GM03348 (cell line): ENCODE measurements at regions not wholly inside any gene's neighbourhood (a gene's known extent, or its start where the extent isn't known, plus 50 kb on each side); places are given as distances from the start of the nearest gene placed in this dataset.
A peak's percentile ranks its signal among the peaks of the same experiment; 100 is the strongest.
"Not testable (repeated sequence)": the region's sequence is repeated elsewhere in the genome, so short reads cannot be mapped to it uniquely, and the experiment has no call there.

Experiments
- DNase-seq: peaks from one replicate; pipeline ENCODE4 v3.0.0; 2012; ENCODE audit warnings: low spot score

DNA sequence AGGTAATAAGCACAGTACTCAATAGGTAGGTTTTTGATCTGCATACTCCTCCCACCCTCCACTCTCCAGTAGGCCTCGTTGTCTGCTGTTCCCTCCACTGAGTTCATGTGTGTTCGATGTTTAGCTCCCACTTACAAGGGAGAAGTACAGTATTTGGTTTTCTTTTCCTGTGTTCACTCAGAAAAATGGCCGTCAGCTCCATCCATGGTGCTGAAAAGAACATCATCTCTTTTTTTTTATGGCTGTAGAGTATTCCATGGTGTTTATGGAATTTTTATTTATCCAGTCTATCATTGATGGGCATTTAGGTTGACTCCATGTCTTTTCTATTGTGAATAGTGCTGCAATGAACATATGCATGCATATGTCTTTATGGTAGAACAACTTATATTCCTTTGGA, 849.7 kb upstream of the NRXN1 start:
- DNase-seq, result no peak

- DNase-seq, result no peak
Observed at GRCh38 chr2:51880153-51880552, 848.2 kb upstream of the NRXN1 start.

DNA sequence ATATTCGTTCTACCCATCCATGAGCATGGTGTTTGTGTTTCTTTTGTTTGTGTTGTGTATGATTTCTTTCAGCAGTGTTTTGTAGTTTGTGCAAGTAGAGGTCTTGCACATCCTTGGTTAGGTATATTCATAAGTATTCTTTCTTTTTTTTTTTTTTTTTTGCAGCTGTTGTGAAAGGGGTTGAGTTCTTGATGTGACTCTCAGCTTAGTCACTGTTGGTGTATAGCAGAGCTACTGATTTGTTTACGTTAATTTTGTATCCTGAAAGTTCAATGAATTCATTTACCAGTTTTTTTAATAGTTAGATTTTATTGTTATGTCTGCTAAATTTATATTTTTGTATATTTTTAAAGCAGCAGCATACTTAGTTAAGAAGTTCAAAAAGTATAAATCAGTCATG, 834.4 kb upstream of the NRXN1 start:
- DNase-seq, result no peak

DNA sequence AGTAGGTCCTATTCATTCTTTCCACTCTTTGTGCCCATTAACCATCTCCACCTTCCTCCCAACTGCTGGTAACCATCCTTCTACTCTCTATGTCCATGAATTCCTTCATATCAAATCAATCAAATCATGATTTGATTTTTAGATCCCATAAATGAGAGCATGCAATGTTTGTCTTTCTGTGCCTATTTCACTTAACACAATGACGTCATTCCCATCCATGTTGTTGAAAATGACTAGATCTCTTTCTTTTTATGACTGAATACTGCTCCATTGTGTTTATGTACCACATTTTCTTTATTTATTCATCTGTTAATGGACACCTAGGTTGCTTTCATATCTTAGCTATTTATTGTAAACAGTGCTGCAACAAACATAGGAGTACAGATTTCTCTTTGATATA, 827.3 kb upstream of the NRXN1 start:
- no peak for DNase-seq

- DNase-seq, result no peak
Observed at GRCh38 chr2:51855683-51856082, 823.8 kb upstream of the NRXN1 start.

DNA sequence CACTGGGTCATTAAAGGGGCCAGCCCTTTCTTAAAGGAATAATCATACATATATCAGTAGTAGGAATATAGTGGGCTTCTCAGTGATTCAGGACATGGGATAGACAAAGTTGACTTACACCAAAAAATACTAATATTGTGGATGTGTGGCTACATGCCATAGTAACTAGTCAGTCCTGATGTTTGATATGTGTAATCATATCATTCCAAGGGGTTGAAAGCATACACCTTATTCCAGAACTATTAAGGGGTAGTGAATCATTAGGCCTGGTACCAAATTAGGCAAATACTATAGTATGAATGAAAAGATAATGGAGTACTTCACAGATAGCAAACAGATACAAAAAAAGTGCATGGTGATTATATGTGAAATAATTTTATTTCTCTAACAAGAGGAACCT, 814.9 kb upstream of the NRXN1 start:
- no peak for DNase-seq

GRCh38 chr2:51846018-51846417, 814.1 kb upstream of the NRXN1 start:
- no peak for DNase-seq

GRCh38 chr2:51844596-51844995, 812.7 kb upstream of the NRXN1 start:
- DNase-seq, result no peak

DNA sequence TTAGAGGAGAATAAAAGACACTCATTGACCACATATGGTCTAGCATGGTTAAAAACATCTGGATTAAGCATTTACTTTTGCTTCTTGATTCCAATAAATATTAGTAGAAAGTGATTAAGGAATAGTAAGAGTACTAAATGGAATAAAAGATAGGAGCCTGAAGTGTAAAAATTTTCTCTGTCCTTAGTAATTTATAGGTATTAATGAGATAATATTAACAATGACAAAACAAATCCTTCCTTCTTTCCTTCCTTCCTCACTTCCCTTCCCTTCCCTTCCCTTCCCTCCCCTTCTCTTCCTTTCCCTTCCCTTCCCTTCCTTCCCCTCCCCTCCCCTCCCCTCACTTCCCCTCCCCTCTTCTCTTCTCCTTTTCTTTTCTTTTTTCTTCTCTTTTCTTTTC, 797.5 kb upstream of the NRXN1 start:
- DNase-seq, result no peak

- DNase-seq, result no peak
Observed at GRCh38 chr2:51825823-51826222, 793.9 kb upstream of the NRXN1 start.

DNA sequence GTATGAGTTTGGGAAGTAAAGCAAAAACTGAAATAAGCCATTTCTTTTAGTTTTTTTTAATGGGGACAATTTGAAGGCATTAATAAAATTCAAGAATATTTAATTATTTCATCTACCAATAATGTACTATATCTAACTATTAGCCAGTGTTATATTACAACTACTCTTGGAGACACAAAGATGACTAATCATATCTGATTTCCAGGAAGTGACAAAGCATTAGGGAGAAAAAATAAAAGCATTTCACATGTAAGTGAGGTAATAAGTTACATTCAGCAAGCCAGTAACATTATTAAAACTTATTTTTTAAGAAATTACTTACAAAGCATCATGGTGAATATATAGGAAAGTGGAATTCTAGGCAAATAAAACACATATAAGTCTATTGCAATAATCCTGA, 781.3 kb upstream of the NRXN1 start:
- peak; percentile 26 for DNase-seq

DNA sequence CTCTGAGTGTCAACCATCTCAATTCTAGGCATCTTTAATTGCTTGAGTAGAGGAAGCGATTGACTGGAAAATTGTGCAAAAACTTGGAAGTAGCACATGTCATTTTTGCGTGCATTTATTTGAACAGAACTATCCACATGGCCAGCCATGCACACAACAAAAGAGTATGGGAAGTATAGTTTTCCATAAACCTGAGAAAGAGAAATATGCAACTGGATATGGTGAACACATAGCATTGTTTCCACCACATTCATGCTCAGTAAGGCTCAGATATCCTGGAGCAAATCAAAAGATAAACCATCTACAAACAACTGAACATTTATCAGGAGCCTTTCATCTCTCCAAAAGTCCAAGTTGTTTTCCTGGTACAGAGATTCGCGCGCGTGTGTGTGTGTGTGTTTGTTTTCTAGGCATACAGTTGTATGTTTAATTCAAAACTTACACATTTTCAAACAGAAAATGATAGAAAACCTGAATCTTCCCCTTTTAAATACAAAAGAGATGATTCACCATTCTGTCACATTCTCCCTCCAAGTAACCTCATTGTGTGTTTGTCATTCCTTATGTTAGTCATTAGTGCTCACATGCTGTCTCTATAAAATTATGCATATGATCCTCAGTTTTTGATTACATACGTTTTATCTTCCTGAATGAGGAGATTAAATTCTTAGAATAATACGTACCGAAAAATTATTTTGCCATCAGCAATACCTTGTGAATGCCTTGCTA, 780.4 kb upstream of the NRXN1 start:
- peak; percentile 31 for DNase-seq

GRCh38 chr2:51810197-51810596, 778.3 kb upstream of the NRXN1 start:
- DNase-seq, result no peak

GRCh38 chr2:51807229-51807628, 775.3 kb upstream of the NRXN1 start:
- no peak for DNase-seq

DNA sequence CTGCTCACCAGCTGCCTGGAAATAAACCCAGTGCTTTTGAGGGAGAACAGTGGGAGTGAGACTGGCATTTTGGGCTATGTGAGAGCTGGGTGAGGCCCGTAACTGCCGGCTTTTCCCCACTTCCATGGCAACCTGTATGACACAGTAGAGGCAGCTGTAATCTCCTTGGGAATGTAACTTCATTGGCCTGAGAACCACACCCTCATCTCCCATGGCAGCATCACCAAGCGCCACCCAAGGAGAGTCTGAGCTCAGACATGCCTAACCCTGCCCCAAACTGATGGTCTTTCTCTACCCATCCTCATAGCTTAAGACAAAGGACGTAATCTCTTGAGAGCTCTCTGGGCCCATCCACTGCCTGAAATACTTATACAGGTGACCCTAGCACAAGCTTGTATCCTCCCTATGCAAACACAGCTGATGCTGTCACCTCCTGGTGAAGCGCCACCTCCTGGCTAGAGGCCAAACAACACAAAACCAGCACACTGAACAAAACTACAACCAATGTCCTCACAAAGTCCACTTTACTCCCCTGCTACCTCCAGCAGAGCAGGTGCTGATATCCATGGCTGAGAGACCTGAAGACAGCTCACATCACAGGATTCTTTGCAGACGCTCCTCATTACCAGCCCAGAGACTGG, 763.4 kb upstream of the NRXN1 start:
- no peak for DNase-seq

DNA sequence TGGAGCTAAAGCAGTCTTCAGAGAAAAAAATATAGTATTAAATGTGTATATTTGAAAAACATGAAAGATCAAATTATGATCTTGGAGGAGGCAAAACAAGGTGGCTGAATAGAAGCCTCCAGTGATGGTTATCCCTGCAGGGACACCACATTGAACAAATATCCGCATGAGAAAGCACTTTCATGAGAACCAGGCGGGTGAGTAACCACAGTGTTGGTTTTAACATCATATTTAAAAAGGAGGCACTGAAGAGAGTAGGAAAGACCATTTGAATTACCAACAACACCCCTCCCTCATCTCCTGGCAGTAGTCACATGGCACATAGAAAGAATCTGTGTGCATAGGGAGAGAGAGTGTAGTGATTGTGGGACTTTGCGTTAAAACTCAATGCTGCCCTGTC, 759.6 kb upstream of the NRXN1 start:
- no peak for DNase-seq

DNA sequence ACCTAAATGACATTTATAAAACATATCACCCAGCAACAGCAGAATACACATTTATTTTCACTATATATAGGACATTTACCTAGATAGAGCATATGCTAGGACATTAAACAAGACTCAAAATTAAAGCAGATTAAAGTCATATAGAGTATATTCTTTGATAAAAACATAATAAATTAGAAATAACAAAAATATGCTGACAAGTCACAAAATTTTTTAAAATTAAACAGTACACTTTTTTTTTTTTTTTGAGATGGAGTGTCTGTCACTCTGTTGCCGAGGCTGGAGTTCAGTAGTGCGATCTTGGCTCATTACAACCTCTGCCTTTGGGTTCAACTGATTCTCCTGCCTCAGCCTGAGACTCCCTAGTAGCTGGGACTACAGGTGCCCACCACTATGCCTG, 758.9 kb upstream of the NRXN1 start:
- DNase-seq, result no peak

- no peak for DNase-seq
Observed at GRCh38 chr2:51789918-51790317, 758.0 kb upstream of the NRXN1 start.

DNA sequence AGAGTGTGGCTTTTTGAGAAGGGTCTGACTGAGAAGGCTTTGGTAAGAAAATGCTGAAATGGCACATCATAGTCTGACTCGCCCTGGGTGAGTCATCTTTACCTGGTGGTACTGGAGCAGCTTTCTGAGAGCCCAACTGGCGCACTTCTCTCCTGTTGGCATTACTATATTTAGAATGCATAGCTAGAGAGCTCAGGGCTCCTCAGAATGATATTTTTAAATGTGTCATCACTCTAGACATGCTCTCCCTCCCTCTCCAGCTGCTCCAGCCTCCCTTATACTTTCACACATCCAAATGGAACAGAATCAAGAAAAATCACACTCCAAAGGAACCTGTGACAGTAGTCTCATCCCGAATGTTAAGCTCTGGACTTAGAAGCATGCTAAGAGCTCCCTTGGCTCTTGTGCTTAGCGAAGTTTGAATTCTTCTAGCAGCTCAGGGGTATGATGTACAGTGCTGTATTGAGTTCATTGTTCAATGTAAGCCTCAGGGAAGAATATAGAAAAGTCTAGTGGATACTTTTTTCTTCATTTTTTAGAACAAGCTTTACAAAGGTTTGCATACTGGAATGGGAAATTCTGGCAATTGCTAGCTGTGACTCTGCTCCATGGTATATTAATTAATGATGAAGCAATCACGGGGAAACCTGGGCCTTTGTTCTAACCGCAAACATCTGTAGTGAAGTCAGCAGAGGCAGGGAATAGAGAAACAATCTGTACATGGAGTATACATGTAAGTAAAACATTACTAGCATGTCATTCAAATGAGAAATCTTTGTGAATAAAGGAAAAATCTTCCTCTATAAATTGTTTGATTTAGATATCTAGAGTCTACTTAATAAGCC, 751.2 kb upstream of the NRXN1 start:
- DNase-seq, result peak; percentile 21

DNA sequence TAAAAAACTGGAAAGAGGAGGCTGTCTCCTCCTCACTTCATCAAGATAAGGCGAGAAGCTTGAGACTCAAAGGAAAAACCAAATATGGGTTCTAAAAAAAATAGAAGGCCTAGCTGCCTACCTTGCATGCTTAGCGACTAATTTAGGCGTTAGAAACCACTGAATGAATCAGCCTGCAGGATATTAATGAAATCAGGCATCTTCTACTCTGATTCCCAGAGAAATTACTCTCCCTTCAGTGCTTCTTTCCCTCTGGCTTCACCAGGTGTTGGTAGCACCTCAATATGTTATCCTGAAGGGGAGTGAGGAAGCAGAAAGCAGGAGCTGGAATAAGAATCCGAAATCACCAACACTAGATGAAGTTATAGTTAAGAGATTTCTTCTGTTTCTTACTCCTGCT, 749.8 kb upstream of the NRXN1 start:
- DNase-seq, result no peak

GRCh38 chr2:51780353-51780752, 748.4 kb upstream of the NRXN1 start:
- no peak for DNase-seq

DNA sequence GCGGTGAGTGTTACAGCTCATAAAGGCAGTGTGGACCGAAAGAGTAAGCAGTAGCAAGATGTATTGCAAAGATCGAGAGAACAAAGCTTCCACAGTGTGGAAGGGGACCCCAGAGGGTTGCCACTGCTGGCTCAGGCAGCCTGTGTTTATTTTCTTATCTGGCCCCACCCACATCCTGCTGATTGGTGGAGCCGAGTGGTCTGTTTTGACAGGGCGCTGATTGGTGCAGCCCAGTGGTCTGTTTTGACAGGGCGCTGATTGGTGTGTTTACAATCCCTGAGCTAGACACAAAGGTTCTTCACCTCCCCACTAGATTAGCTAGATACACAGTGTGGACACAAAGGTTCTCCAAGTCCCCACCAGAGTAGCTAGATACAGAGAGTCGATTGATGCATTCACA, 747.8 kb upstream of the NRXN1 start:
- DNase-seq, result not testable (repeated sequence)

GRCh38 chr2:51778806-51779205, 746.9 kb upstream of the NRXN1 start:
- no peak for DNase-seq
